Lower leg skin (tissue), 3 donors: ENCODE measurements at regions not wholly inside any gene's neighbourhood (a gene's known extent, or its start where the extent isn't known, plus 50 kb on each side); places are given as distances from the start of the nearest gene placed in this dataset.

Experiments
- CTCF ChIP-seq, 3 donors: fragments of 450-650 bp; IDR thresholded peaks; one replicate each; pipeline ENCODE4 v1.5.1; 2016; ENCODE audit warnings: antibody characterized with exemption in 3 of 3, mild to moderate bottlenecking in 3 of 3, moderate library complexity in 2 of 3
- POLR2A ChIP-seq, 2 donors: fragments of 450-650 bp; IDR thresholded peaks; one replicate each; pipeline ENCODE4 v1.6.1; 2016 to 2017; ENCODE audit warnings: antibody characterized with exemption in 2 of 2, mild to moderate bottlenecking in 1 of 2, moderate library complexity in 1 of 2

- TF ChIP-seq CTCF (IDR thresholded peaks at IDR 0.05), result no peak
- no peak for TF ChIP-seq POLR2A (IDR thresholded peaks at IDR 0.05)
Measured at GRCh38 chr4:131430302-131430701, 1718.8 kb upstream of the PCDH10 start.
